OCI-M2 (cell line): ENCODE measurements at regions not wholly inside any gene's neighbourhood (a gene's known extent, or its start where the extent isn't known, plus 50 kb on each side); places are given as distances from the start of the nearest gene placed in this dataset.

Experiments used
- DNase-seq: peaks from one replicate; lab custom pipeline; 2025; ENCODE audit not compliant: unreplicated experiment; lab: John Stamatoyannopoulos, UW

GRCh38 chr3:72109327-72110259 lies 324.6 kb upstream of the PROK2 start:
- DNase-seq, result no peak

DNA sequence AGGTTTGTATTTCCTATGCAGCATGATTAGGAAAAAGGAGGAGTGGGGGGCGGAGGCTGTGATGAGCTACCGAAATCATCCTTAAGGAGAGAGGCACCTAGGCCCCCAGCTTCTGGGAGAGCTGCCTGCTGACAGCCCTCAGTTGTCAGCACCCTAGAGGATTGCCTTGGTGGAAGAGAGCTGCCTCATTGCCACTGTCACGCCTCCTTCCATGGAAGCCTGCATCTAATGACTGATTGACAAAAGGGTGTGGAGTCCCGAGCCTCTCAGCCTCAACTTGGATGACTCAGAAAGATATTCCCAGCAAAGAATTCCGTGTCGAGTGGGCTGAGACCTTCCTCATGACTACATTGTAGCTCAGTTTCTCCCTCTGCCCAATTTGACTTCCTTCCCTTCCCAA lies 320.4 kb upstream of the PROK2 start:
- no peak for DNase-seq

DNA sequence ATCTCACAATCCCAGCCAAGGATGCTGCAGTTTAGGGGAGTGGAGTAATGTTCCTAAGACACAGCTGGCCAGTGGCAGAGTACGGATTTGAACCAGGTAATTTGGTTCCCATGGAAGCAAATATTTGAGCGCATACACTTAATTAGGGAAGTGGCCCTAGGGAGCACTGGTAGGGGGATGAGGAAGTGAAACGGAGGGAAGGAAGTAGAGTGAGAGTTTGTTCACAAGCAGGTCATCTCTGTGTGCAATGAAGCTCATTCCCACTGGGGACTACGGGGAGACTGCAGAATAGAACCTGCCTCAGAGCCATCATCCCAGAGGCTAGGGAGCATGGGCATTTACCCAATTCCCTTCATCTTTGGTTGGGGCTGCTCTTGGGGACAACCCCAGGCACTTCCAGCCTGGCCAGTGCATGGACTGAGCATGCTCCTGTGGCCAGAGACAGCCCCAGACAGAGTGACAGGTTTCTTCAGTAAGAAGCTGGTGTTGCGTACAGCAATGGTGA lies 317.2 kb upstream of the PROK2 start:
- no peak for DNase-seq

- no peak for DNase-seq
Measured at GRCh38 chr3:72101494-72101893, 316.5 kb upstream of the PROK2 start.

DNA sequence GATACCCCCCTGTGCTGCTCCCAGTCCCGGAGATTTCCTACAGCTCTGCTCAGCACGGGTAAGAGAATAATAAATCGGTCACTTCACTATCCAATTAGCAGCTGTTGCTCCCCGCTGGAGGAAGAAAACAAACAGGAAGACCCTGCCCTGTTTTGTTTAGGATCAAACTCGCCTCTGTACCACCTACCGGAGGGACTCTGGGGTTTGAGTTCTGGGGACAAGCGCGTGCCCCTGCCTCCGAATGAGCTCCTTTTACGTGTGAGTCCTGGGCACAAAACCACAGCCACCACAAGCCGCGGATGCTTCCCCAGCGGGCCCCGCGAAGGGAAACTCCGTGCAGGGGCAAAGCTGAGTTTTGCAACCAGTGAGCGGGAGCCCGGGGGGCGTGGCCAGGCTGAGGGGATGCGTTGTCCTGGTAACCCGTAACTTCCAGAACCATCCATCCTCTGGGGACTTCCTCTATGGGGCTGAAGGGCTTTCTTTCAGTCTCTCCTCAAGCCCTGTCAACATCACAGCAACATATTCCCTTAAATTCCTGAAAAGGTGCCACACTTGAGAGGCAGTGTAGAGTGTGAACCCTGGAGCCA lies 315.7 kb upstream of the PROK2 start:
- DNase-seq, result no peak

DNA sequence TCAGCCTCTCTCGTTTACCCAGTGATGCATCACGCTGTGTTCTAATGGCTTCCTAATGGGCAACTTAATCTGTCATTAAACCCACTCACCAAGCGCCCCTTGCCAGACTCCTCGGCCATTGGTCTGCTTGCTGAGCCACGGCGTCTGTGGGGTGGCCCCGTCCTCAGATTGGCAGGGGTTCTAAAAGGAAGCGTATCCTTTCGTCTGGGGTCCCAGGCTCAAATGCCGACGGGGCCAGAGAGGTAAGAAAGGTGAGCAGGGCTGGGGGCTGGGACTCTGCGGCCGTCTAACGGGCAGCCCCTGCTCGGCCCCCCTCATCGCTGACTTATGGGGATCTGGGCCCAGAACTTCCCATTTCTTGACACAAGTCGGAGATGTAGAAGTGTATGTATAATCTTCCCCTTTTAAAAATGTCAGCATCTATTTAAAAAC lies 315.1 kb upstream of the PROK2 start:
- no peak for DNase-seq

DNA sequence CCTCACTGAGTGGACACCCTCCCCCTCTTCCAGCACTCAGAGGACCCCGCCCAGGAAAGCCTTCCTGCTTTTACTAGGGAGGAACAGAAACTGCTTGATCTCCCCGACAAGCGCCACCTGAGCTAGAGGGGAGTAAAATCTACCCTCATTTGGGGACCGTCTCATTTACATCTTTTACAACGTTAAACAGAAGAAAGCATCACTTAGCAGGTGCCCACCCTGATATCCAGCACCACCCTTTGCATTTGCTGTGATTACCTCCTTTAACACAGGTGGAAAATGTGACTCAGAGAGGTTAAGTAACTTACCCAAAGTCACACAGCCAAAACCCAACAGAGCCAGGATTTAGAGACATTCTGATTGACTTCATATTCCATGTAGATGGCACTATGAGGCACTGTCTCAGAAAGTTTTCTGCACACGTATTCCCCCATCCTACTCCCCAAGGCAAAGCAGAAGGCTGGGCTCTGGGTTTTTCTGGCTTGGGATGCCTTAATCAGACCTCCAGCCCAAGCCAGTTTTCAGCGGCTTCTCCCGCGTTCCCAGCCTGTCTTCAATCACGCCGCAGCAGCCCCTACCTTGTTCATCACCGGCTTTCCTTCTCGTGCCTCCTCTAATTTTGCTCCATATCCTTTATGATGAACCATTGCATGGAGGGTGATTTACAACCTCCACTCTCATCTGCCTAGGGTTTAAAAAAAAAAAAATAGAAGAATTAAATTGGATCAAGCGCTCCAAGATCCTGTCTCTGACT lies 314.6 kb upstream of the PROK2 start:
- no peak for DNase-seq

DNA sequence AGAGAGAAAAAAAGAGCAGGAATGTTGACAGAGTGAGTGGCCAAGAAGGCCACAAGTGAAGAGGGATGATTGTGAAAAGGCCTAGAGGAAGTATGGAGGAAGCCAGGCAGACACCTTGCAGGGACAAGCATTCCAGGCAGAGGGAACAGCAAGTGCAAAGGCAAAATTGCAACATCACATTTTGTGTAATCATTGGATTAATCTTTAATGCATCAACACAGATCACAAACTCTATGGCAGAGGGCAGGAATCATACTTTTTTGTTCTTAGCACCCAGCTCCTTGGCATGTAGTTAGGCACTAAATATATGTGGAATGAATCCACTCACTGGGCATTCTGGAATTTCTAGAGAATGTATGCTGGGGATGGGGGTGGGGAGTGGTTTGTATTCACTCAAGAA lies 312.1 kb upstream of the PROK2 start:
- no peak for DNase-seq

GRCh38 chr3:72095521-72095920 lies 310.6 kb upstream of the PROK2 start:
- no peak for DNase-seq

GRCh38 chr3:72093992-72094334 lies 309.0 kb upstream of the PROK2 start:
- no peak for DNase-seq

- DNase-seq, result no peak
Measured at GRCh38 chr3:72093270-72093991, 308.5 kb upstream of the PROK2 start.

DNA sequence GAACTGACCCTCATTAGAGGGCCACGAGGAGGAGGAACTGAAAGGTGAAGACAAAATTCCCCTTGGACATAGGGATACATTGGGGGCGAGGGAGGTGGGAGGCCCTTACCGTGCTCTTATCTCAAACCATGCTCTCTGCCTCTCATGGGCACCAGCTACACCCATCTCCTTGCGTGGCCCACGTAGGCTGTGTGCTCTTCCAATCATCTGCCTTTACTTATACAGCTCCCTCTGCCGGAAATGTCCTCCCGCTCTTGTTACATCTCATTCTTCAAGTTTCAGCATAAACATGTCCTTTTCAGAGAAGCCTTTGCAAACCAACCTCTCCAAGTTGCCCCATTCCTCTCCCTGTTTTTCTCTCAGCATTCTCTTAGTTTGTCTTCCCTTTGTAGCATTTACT lies 307.8 kb upstream of the PROK2 start:
- DNase-seq, result no peak

DNA sequence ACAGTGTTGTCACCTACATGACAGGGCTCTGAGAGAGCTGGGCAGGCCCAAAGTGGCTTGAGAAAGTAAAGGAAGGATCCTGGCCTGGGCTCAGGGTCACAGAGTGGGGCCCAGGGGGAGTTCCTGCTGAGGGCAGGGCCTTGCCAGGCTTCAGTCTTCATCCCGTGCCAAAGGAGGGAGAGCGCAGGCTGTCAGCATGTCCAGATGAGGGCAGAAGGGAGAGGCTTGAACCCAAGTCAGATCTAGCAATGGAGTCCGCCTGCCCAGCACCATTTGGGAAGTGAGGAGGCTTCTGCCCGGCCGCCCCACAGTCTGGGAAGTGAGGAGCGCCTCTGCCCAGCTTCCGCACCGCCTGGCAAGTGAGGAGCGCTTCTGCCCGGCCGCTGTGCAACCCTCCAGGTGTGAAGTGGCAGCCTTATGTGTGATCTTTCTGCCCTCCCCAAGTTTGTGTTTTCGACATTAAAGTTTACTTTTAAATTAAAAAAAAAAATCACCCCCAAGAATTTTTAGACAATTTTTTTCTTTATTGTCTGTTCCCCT lies 303.6 kb upstream of the PROK2 start:
- no peak for DNase-seq

- no peak for DNase-seq
Measured at GRCh38 chr3:72087420-72087819, 302.5 kb upstream of the PROK2 start.

DNA sequence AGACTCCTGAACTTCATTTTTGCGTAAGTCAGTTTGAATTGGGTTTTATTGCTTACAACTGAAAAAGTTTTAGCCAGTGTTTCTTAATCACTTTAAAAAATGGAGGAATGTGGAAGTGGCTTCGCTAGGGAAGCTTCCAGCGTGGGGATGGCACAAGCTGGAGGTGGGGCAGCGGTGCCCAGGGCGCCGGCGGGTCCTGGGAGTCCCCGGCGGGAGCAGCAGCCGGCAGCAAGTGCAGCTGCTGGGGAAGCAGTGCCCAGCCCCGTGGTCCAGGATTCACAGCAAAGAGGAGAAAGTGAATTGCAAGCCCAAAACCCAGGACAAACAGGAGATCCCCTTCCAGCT lies 301.8 kb upstream of the PROK2 start:
- no peak for DNase-seq

- peak; percentile 63 for DNase-seq
Measured at GRCh38 chr3:72086042-72086742, 301.2 kb upstream of the PROK2 start.

- no peak for DNase-seq
Measured at GRCh38 chr3:72085036-72085435, 300.1 kb upstream of the PROK2 start.

DNA sequence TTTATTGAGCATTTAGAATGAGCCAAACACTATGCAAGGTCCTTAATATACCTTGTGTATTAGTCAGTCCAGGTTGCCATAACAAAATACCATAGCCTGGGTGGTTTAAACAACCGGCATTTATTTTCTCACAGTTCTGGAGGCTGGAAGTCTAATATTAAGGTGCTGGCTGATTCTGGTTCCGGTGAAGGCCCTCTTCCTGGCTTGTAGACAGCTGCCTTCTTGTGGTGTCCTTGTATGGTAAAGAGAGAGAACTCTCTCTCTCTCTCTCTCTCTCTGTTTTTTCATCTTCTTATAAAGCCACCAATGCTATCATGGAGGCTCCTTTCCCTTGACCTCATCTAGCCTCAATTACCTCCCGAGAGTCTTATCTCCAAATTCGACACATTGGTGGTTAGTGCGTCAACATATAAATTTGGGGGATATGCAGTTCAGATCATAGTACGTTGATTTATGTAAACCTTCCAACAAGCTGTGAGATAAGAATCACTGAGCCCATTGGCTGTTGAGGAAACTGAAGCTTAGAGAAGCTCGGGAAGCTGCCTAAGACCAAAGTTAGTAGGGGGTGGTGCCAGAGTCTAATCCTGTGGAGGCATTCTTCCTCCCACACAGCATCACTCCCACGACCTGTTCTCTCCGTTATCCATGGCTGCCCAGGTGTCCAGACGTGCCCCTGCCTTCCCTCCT lies 298.0 kb upstream of the PROK2 start:
- no peak for DNase-seq

DNA sequence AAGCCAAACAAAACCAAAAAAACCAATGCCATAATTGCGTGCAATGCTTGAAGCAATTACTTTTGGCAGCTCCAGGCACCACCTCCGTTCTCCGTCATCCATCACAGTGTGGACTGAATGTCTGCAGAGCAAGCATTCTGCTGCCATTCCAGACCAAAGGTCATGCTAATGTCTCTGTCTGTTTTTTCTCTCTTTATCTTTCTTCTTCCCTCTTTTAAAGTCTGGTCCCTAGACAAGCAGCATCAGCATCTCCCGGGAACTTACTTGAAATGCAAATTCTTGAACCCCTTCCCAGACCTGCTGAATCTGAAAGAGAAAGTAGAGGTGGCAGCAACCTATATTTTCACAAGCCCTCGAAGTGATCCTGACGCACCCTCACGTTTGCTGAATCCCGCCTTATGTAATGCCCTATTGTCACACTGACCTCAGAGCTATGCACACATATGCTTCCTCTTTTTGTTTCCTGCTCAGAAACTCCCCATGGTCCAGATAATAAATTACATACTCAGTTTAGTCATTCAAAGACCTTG lies 297.3 kb upstream of the PROK2 start:
- no peak for DNase-seq
